ELF-1 (cell line): ENCODE measurements at regions not wholly inside any gene's neighbourhood (a gene's known extent, or its start where the extent isn't known, plus 50 kb on each side); places are given as distances from the start of the nearest gene placed in this dataset.
"Not testable (repeated sequence)": the region's sequence is repeated elsewhere in the genome, so short reads cannot be mapped to it uniquely, and the experiment has no call there.

Source experiments
- DNase-seq: peaks from one replicate; pipeline ENCODE4 v3.0.0-alpha.2; 2016; ENCODE audit warnings: low read depth, low spot score

DNA sequence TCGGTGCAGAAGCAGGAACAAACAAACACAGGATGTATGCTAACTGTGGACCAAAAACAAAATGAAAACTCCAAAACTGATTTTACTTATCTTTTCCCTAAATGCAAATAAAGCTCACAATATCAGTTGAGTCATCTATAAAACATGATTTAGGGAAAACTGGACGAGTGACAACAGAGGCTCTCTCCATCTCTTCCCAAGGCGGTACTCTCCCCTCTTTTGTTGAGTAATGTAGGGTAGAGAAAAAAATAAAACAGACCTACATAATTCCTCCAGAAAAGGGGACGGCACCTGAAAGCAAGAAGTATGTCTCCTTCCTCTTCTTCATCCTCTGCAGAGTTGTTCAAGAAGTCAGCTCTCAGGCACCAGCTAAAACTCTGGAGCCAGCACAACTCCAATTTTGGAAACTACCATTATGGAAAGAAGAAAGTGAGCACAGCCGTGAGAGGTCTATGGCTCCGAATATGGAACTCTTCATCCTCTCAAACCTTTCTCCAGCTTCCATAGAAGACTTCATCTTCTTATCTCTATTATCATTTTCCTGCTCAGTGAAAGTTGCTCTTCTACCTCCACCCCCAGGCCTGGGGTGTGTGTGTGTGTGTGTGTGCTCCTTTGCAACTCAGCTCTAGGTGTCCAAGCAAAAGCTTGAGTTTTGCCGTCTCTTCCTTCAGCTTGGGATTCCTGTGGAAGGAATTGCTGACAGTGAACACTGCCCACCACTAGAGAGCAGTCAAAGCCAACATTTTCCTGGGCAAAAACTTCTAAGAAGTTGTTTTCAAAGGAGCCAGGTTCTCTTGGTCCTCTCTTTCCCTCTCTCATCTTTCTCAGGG is 155.4 kb downstream of the DIO2 start:
- DNase-seq = peak; percentile 79

- no peak for DNase-seq
These were observed 156.1 kb downstream of the DIO2 start for GRCh38 chr14:80055226-80055625.

DNA sequence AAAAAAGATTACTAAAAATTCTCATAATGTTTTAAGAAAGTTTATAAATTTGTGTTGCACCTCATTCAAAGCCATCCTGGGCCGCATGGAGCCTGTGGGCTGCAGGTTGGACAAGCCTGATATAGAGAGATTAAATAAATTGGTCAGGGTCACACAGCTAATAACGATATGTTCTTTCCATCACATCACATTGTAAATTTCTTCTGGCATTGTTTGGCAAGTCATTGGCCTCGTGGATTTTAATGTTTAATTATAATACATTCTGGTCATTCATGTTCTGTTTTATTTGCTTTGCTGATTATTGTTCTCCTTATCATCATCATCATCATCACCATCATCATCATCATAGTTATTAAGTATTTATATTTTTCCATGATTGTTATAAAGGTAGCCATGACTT is 157.3 kb downstream of the DIO2 start:
- no peak for DNase-seq

DNA sequence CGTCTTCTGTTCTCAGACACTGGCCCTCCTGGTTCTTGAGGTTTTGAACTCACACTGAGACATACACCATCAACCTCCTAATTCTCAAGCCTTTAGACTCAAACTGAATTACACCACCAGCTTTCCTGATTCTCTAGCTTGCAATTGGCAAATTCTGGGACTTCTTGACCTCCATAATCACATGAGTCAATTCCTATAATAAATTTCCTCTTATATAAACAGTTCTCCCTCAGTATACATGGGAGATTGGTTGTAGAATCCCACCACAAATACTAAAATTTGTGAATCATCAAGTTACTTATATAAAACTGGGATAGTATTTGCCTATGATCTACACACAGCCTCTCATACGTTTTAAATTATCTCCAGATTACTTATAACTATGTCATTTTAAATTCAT is 162.2 kb downstream of the DIO2 start:
- DNase-seq = no peak

DNA sequence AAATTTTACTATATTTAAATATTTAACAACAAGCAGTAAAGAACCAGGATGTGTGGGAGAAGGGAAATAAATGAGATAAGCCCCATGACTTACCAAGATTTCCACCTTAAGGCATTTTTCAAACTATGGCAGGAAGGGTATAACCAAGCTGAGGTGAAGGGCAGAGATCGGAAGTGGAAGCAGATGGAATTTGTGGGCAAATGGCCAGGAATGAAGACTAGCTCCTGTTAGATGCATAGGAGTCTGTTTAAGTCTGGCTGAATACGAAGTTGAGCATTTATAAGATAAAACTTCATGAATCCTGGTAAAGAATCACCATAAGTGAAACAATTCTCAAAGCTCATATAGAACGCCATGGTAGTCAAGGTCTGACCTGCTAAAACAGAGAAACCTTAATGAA is 163.5 kb downstream of the DIO2 start:
- DNase-seq = no peak

DNA sequence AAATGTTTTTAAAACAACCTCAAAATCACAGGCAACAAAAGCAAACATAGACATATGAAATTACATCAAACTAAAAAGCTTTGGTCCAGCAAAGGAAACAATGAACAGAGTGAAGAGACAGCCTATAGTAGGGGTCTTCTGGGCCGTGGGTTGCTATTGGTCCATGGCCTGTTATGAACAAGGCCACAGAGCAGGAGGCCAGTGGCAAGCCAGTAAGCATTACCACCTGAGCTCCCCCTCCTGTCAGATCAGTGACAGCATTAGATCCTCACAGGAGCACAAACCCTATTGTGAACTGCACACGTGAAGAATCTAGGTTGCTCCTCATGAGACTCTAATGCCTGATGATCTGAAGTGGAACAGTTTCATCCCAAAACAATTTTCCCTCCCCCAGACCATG is 174.0 kb downstream of the DIO2 start:
- peak; percentile 2 for DNase-seq

- no peak for DNase-seq
These were observed 186.9 kb downstream of the DIO2 start for GRCh38 chr14:80024417-80024816.

DNA sequence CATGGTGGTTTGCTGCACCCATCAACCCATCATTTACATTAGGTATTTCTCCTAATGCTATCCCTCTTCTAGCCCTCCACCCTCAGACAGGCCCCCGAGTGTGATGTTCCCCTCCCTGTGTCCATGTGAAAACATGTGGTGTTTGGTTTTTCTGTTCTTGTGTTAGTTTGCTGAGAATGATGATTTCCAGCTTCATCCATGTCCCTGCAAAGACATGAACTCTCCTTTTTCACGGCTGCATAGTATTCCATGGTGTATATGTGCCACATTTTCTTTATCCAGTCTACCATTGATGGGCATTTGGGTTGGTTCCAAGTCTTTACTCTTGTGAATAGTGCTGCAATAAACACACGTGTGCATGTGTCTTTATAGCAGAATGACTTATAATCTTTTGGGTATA is 192.8 kb downstream of the DIO2 start:
- DNase-seq = not testable (repeated sequence)

GRCh38 chr14:80017795-80018194 is 193.5 kb downstream of the DIO2 start:
- peak; percentile 9 for DNase-seq

GRCh38 chr14:80010245-80010644 is 201.1 kb downstream of the DIO2 start:
- DNase-seq = not testable (repeated sequence)

DNA sequence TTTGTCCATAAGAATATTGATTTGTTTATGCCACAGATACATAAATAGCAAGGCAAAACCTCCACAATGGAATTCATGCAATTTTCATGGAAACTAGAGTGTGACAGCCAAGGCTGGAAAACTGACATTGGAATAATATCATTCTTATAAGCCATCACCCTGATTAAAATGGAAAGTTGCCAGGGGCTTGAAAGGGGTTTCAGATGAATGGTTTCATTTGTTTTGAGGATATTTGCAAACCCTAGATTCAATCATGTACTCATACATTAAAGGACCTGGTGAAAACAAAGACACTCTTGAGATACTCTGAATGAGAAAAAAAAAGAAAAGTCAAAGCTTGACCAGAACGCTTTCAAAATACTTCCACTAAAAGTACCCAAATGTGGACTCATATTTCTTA is 205.7 kb downstream of the DIO2 start:
- no peak for DNase-seq

- no peak for DNase-seq
These were observed 206.4 kb downstream of the DIO2 start for GRCh38 chr14:80004871-80005270.

DNA sequence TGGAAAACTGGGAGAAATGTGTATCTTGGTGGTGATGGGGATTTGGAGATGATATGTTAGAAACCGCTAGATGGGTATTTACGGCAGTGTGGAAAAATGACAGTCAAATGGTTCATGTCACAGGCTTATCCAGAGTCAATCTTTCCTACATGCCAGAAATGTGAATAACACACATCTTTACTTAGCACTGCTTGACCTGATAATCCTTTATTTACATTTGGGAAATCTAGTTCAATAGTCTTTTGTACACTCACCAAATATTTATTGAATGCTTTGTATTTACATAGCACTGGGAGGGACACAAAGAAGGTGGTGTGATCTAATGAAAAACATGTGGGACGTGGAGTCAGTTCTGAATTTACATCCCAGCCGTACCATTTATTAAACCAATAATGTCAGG is 208.2 kb downstream of the DIO2 start:
- no peak for DNase-seq

DNA sequence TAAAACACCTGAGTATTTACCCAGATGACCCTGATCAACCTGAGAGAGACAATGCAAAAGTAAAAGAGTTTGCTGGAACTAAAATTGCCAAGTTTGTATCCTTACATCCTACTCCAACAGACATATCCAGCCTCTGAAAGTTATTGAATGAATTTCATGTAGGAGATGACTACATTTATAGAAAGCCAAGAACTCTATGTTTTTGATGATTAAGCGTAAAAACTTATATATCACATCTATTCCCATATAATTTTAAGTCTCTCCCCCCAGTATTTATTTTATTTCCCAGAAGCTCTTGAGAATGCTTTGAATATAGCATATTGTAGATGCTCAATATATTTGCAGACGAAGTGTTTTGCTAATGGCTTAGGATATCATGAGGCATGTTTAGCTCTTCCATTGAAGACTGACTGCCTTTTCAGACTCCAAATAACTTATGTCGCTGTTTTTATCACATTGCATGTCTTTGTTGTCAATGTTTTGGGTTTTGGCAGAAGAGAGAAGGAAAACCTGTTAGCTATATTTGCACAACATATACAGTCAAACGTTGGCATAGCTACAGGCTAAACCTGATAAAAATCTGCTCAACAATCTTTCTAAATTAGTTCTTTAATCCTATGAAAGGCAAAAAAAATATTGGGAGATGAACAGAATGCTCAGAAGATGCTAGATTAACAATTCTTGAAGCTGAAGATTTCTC is 213.6 kb downstream of the DIO2 start:
- no peak for DNase-seq

- peak; percentile 73 for DNase-seq
These were observed 218.7 kb downstream of the DIO2 start for GRCh38 chr14:79992407-79993198.

GRCh38 chr14:79991866-79992265 is 219.4 kb downstream of the DIO2 start:
- DNase-seq = peak; percentile 9

- DNase-seq = no peak
These were observed 221.3 kb downstream of the DIO2 start for GRCh38 chr14:79989990-79990389.

- no peak for DNase-seq
These were observed 225.1 kb downstream of the DIO2 start for GRCh38 chr14:79986251-79986650.

DNA sequence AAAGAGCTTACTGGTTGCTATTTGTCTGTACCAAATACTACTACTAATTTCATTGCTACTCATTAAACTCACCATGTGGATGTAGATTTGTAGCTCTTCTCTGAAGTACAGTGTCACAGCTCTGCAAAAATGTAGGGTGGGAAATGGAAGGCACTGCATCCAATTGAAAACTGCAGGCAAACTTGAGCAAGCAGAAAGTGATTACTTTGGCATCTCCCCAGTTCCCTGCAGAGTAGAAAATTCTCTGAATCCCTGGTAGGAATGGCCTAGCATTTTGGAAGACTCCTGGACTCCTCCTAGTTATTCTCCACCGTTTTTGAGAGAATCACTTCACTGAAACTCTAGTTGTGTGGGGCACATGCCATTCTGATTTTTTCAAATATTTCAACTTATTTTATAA is 239.1 kb downstream of the DIO2 start:
- no peak for DNase-seq

GRCh38 chr14:79971330-79971729 is 240.0 kb downstream of the DIO2 start:
- DNase-seq = no peak

- DNase-seq = no peak
These were observed 243.9 kb downstream of the DIO2 start for GRCh38 chr14:79967453-79967852.

DNA sequence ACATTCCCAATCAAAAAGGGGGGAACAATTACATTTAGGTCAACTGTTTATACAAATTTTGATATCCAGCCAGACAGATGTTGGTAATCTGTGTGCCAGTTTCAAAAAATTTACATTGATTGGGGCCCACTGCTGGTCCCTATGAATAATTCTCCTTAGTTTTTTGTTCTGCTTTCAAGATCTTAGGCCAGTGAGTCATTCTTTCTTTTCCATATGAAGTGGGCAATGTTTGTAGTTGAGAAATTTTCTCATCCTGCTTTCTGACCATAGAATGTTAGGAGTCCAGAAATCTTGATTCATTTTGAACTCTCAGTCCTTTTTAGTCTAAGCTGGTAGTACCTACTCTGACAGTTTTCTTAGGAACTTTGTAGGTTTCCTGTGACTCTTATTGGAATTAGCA is 244.3 kb downstream of the DIO2 start:
- no peak for DNase-seq
